Gastroesophageal sphincter (tissue), 4 donors: ENCODE measurements at regions not wholly inside any gene's neighbourhood (a gene's known extent, or its start where the extent isn't known, plus 50 kb on each side); places are given as distances from the start of the nearest gene placed in this dataset.

Source experiments
- ATAC-seq: fragments of 150-250 bp; one replicate; pipeline ENCODE4 v1.9.1; 2016; ENCODE audit warnings: mild to moderate bottlenecking, moderate library complexity
- H3K27ac ChIP-seq, 4 donors: fragments of 200-600 bp; sonication (generic) in 3 of 4; 1 replicate in 3 of 4; 2 replicates in 1 of 4; pipeline ENCODE4 v1.5.1; 2016 to 2019
- H3K27me3 ChIP-seq: fragments of 200-600 bp; sonication (generic); one replicate; pipeline ENCODE4 v1.5.1; 2019
- H3K36me3 ChIP-seq, 2 donors: fragments of 200-600 bp; sonication (generic); one replicate each; pipeline ENCODE4 v1.5.1; 2019; ENCODE audit warnings: control low read depth in 1 of 2
- H3K4me1 ChIP-seq, 3 donors: fragments of 200-600 bp; sonication (generic); 1 replicate in 2 of 3; 2 replicates in 1 of 3; pipeline ENCODE4 v1.5.1; 2016 to 2019; ENCODE audit warnings: control low read depth in 2 of 3
- H3K4me3 ChIP-seq, 2 donors: fragments of 200-600 bp; sonication (generic); one replicate each; pipeline ENCODE4 v1.5.1; 2019; ENCODE audit warnings: mild to moderate bottlenecking in 1 of 2, moderate library complexity in 1 of 2
- H3K9me3 ChIP-seq, 3 donors: fragments of 200-600 bp; sonication (generic); one replicate each; pipeline ENCODE4 v1.5.1; 2017 to 2019; ENCODE audit warnings: control low read depth in 2 of 3
- CTCF ChIP-seq, 4 experiments: fragments of 200-600 bp in 2 of 4; fragments of 450-650 bp in 2 of 4; sonication (generic) in 1 of 4; IDR thresholded peaks; one replicate each; pipeline ENCODE4 v1.5.1; 2017 to 2019; ENCODE audit warnings: antibody characterized with exemption in 4 of 4, mild to moderate bottlenecking in 2 of 4, moderate library complexity in 2 of 4
- EP300 ChIP-seq: sonication (generic); formaldehyde crosslinking; IDR thresholded peaks from one replicate; pipeline ENCODE4 v1.6.1; 2017; ENCODE audit warnings: antibody characterized with exemption, mild to moderate bottlenecking
- POLR2A ChIP-seq, 2 donors: fragments of 450-650 bp; IDR thresholded peaks; one replicate each; pipeline ENCODE4 v1.6.1; 2017; ENCODE audit warnings: antibody characterized with exemption in 2 of 2, mild to moderate bottlenecking in 2 of 2, moderate library complexity in 1 of 2
- POLR2AphosphoS5 ChIP-seq: sonication (generic); formaldehyde crosslinking; IDR thresholded peaks from one replicate; pipeline ENCODE4 v1.6.1; 2017; ENCODE audit warnings: antibody characterized with exemption
- WGBS, 2 donors: methylation state at CpG; one replicate each; pipeline ENCODE4 v1.1.5; 2018; ENCODE audit warnings: low coverage in 1 of 2; 5-methylcytosine and 5-hydroxymethylcytosine counted together

GRCh38 chr17:63249256-63250004 lies 196.7 kb downstream of the CYB561 start:
- Histone ChIP-seq H3K9me3 (peaks cover 0 to 4% (median 0%) of the 10 kb centered on the region in 3 donors), H3K4me1 (peaks cover 0 to 27% (median 3%) of the 10 kb centered on the region in 3 donors), H3K36me3 (no peaks in the 10 kb centered on the region), H3K27me3 (no peaks in the 10 kb centered on the region), H3K27ac (no peak overlapping the region), H3K4me3 (no peak overlapping the region)
- WGBS, 2 donors, result 23 to 47% methylated on average over 4 of the region's 4 CpGs
- TF ChIP-seq CTCF (IDR thresholded peaks at IDR 0.05), result no peak
- TF ChIP-seq POLR2AphosphoS5, result no peak
- no peak for TF ChIP-seq POLR2A (IDR thresholded peaks at IDR 0.05)
- no peak for TF ChIP-seq EP300
- no peak for ATAC-seq

- peaks cover 0 to 27% (median 3%) of the 10 kb centered on the region in 3 donors for H3K4me1 ChIP-seq
- no peak for TF ChIP-seq POLR2A (IDR thresholded peaks at IDR 0.05)
- H3K9me3 ChIP-seq, result no peaks in the 10 kb centered on the region
- no peaks in the 10 kb centered on the region for H3K27me3 ChIP-seq
- ATAC-seq, result no peak
- no peaks in the 10 kb centered on the region for H3K36me3 ChIP-seq
- no peak overlapping the region for H3K27ac ChIP-seq
- no peak overlapping the region for H3K4me3 ChIP-seq
- 36 to 44% methylated on average over 3 of the region's 3 CpGs for WGBS, 2 donors
Measured at GRCh38 chr17:63250830-63251229, 195.3 kb downstream of the CYB561 start.

DNA sequence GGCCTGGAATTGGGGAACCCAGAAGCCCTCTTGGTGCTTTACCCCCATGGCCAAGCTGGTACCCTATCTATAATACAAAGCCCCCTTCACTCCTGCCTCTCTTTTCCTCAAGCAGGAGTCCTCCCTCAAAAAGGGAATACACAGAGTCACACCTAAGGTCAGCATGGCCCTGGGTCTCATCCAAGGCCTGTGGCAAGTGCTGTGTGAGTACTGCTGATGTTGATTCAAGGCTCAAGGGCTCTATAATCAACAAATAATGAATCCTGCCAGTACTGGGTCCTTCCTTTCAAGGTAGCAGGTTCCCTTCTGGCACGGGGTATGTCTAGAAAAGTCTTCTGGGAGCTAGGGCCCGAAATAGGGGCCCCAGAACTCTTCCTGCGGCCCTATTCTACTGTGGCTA lies 187.3 kb downstream of the CYB561 start:
- 80% methylated on average over 1 of the region's 3 CpGs; no CpG with 5 or more reads in 1 of the 2 donors for WGBS, 2 donors
- no peak for ATAC-seq
- H3K36me3 ChIP-seq, result no peaks in the 10 kb centered on the region

DNA sequence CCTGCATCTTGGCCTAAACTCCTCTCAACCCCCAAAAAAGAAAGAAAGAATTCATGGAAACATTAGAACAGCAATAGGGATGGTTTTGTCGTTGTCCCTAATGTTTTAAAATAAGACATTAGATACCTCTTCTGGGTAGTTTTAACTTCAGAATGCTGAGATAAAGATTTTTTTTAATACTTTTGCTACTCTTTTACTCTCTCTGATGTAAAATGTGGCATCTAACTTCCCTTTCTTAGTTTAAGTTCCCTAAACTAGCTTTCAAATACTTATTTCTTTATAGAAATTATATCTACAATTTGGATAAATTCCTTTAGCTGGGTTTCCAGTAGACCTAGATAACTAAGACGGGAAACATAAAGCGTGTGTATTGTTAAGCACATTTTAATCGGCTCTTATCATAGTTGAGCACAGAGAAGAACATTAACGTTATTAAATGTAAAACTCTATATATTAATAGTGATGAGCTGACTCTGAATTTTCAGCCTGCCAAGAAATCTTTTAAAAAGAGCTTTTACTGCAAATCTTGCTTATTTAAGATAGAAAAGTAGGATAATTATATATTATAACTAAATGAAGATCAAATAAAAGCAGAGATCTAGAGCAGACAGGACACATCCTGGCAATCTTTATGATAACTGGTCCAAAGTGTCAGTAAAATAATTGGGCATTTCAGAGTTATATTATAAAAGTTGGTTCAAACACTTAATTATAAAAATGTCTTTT lies 183.2 kb downstream of the CYB561 start:
- Histone ChIP-seq H3K27me3 (no peaks in the 10 kb centered on the region), H3K4me1 (no peaks in the 10 kb centered on the region), H3K4me3 (no peak overlapping the region), H3K36me3 (peaks cover 0 to 3% of the 10 kb centered on the region in 2 donors), H3K27ac (no peak overlapping the region), H3K9me3 (no peaks in the 10 kb centered on the region)
- WGBS, 2 donors, result 78 to 92% methylated on average over 5 of the region's 5 CpGs
- ATAC-seq, result no peak
- no peak for TF ChIP-seq EP300
- TF ChIP-seq POLR2A (IDR thresholded peaks at IDR 0.05), result no peak

More for the DNA sequence above, 187.3 kb downstream of the CYB561 start:
- H3K27ac ChIP-seq, result no peak overlapping the region
- H3K4me3 ChIP-seq, result no peak overlapping the region
- H3K4me1 ChIP-seq, result no peaks in the 10 kb centered on the region
- H3K27me3 ChIP-seq, result no peaks in the 10 kb centered on the region
- no peak for TF ChIP-seq POLR2A (IDR thresholded peaks at IDR 0.05)
- TF ChIP-seq CTCF (IDR thresholded peaks at IDR 0.05), result no peak
- TF ChIP-seq EP300, result no peak
- no peak for TF ChIP-seq POLR2AphosphoS5
- no peaks in the 10 kb centered on the region for H3K9me3 ChIP-seq

DNA sequence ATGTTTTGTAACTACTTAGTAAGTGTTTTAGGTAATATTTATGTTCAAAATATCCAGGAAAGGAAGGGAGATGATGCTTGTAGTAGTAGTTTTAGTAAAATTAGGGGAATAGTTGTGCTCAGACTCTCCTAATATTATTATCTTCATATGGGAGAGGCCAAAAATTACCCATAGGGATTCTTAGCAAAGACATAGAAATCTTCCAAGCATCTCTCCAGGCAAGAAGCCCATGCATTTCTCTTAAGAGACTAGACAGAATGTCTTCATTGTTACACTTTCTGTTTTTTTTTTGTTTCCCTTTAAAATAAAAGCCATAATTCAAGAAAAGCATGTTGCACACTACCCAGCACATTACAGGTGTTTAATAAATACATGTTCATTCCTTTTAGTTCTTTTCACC lies 180.6 kb downstream of the CYB561 start:
- TF ChIP-seq CTCF (IDR thresholded peaks at IDR 0.05) (no peak), POLR2A (IDR thresholded peaks at IDR 0.05) (no peak), POLR2AphosphoS5 (no peak), EP300 (no peak)
- no peak for ATAC-seq
- Histone ChIP-seq H3K27ac (no peak overlapping the region), H3K4me3 (no peak overlapping the region), H3K4me1 (no peaks in the 10 kb centered on the region), H3K27me3 (no peaks in the 10 kb centered on the region), H3K36me3 (peaks cover 0 to 14% of the 10 kb centered on the region in 2 donors), H3K9me3 (no peaks in the 10 kb centered on the region)

DNA sequence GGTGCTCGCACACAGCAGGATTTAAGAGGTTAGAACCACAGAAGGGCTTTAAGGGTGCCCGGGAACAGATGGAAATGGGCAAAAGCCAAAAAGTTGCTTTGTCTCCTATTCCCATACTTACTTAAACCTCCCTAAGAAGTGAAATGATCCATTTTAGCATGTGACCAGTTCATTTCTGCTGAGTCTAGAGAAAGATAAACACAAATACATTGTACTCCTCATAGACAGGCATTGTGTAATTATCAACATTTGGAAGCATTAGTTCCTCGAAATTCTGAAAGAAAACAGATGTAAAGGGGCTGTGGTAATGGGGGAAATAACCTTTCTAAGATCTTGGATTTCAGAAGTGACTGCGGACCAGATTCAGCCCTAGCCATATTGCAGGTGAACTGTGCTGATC lies 178.3 kb downstream of the CYB561 start:
- Histone ChIP-seq H3K36me3 (peaks cover 0 to 14% of the 10 kb centered on the region in 2 donors), H3K27me3 (no peaks in the 10 kb centered on the region), H3K4me3 (no peak overlapping the region), H3K4me1 (no peaks in the 10 kb centered on the region), H3K9me3 (no peaks in the 10 kb centered on the region), H3K27ac (no peak overlapping the region)
- TF ChIP-seq POLR2A (IDR thresholded peaks at IDR 0.05) (no peak), CTCF (IDR thresholded peaks at IDR 0.05) (no peak), POLR2AphosphoS5 (no peak), EP300 (no peak)
- ATAC-seq, result no peak
- 63 to 75% methylated on average over 1 to 3 of the region's 4 CpGs for WGBS, 2 donors
